SK-N-MC (cell line): ENCODE measurements at regions not wholly inside any gene's neighbourhood (a gene's known extent, or its start where the extent isn't known, plus 50 kb on each side); places are given as distances from the start of the nearest gene placed in this dataset.

Experiments
- EZH2 ChIP-seq: fragments of 200-600 bp; sonication (generic); IDR thresholded peaks from one replicate; pipeline ENCODE4 v1.6.1; 2017; ENCODE audit warnings: antibody characterized with exemption
- POLR2AphosphoS5 ChIP-seq: IDR thresholded peaks from 2 replicates; pipeline ENCODE4 v1.6.1; 2012; ENCODE audit warnings: mild to moderate bottlenecking, low read depth, low read length, borderline replicate concordance

- no peak for TF ChIP-seq EZH2
- TF ChIP-seq POLR2AphosphoS5: no peak
Measured at GRCh38 chr12:94062796-94063635, 85.4 kb upstream of the PLXNC1 start.
